PC-9 (cell line): ENCODE measurements at regions not wholly inside any gene's neighbourhood (a gene's known extent, or its start where the extent isn't known, plus 50 kb on each side); places are given as distances from the start of the nearest gene placed in this dataset.

Source experiments
- BruUV-seq: library from RNA; stranded (reverse); fragments of 400-500 nt; replicated peaks from 2 replicates; lab custom pipeline; 2021; lab: Mats Ljungman, UMichigan
- CTCF ChIA-PET: fragments of 300-600 bp; sonication (Branson Sonifier 250); formaldehyde crosslinking; loops from one replicate; lab custom pipeline; 2022; ENCODE audit warnings: antibody characterized with exemption; lab: Charles Lee
- POLR2A ChIA-PET: fragments of 300-600 bp; sonication (Branson Sonifier 250); formaldehyde crosslinking; loops from one replicate; lab custom pipeline; 2022; ENCODE audit warnings: antibody characterized with exemption; ENCODE audit not compliant: unreplicated experiment; lab: Charles Lee
- DNase-seq, 2 experiments: peaks; one replicate each; pipeline versions ENCODE4 v3.0.0 to v3.0.0-alpha.2; 2015 to 2022; ENCODE audit warnings: mixed read lengths in 1 of 2
- H2AFZ ChIP-seq: fragments of 200-600 bp; sonication (generic); 2 replicates; pipeline ENCODE4 v1.8.1; 2017; ENCODE audit warnings: antibody characterized with exemption
- H3F3A ChIP-seq: fragments of 200-600 bp; sonication (generic); 2 replicates; pipeline ENCODE4 v1.8.1; 2017; ENCODE audit warnings: antibody characterized with exemption, mild to moderate bottlenecking, low read depth; ENCODE audit not compliant: insufficient read depth
- H3K27ac ChIP-seq: fragments of 200-600 bp; sonication (generic); 2 replicates; pipeline ENCODE4 v1.6.1; 2016; ENCODE audit warnings: mixed run types
- H3K27me3 ChIP-seq: fragments of 200-600 bp; sonication (generic); 2 replicates; pipeline ENCODE4 v1.6.1; 2016; ENCODE audit warnings: low read depth, mixed run types; ENCODE audit not compliant: insufficient read depth
- H3K36me3 ChIP-seq: fragments of 200-600 bp; sonication (generic); 2 replicates; pipeline ENCODE4 v1.6.1; 2016; ENCODE audit warnings: low read depth, mixed run types
- H3K4me1 ChIP-seq: fragments of 200-600 bp; sonication (generic); replicated peaks from 2 replicates; pipeline ENCODE4 v1.6.1; 2016; ENCODE audit warnings: mixed run types; ENCODE audit not compliant: insufficient read depth
- H3K4me2 ChIP-seq: fragments of 200-600 bp; sonication (generic); 2 replicates; pipeline ENCODE4 v1.6.1; 2017; ENCODE audit warnings: mixed run types
- H3K4me3 ChIP-seq: fragments of 200-600 bp; sonication (generic); 2 replicates; pipeline ENCODE4 v1.6.1; 2016; ENCODE audit warnings: mixed run types
- H3K79me2 ChIP-seq: fragments of 200-600 bp; sonication (generic); 2 replicates; pipeline ENCODE4 v1.6.1; 2017; ENCODE audit warnings: low read depth, mixed run types
- H3K9me2 ChIP-seq: fragments of 200-600 bp; sonication (generic); 2 replicates; pipeline ENCODE4 v1.8.1; 2017; ENCODE audit warnings: mild to moderate bottlenecking; ENCODE audit not compliant: insufficient read depth
- H3K9me3 ChIP-seq: fragments of 200-600 bp; sonication (generic); 2 replicates; pipeline ENCODE4 v1.8.1; 2016; ENCODE audit warnings: low read depth; ENCODE audit not compliant: insufficient read depth
- H4K20me1 ChIP-seq: fragments of 200-600 bp; sonication (generic); 2 replicates; pipeline ENCODE4 v1.8.1; 2017; ENCODE audit not compliant: insufficient read depth
- CTCF ChIP-seq: fragments of 200-600 bp; sonication (generic); conservative IDR thresholded peaks from 2 replicates; pipeline ENCODE4 v1.6.1; 2017; ENCODE audit warnings: mixed run types, antibody characterized with exemption, mild to moderate bottlenecking, moderate library complexity
- EZH2 ChIP-seq: fragments of 200-600 bp; sonication (generic); IDR thresholded peaks from 2 replicates; pipeline ENCODE4 v1.8.0; 2017; ENCODE audit warnings: antibody characterized with exemption, low read depth
- intact Hi-C: fragments of 100-400 bp; cut with micrococcal nuclease; formaldehyde crosslinking; loops from one replicate; pipeline ENCODE4 v1.10.0; 2022; ENCODE audit not compliant: unreplicated experiment

- TF ChIP-seq CTCF (no peak), EZH2 (no peak)
- Histone ChIP-seq H3K4me3 (no peak overlapping the region), H3K9me3 (no peaks in the 10 kb centered on the region), H3K27ac (no peak overlapping the region), H3K4me1 (no peaks in the 10 kb centered on the region), H3K79me2 (no peaks in the 10 kb centered on the region), H4K20me1 (no peaks in the 10 kb centered on the region), H3F3A (no peaks in the 10 kb centered on the region), H3K27me3 (no peaks in the 10 kb centered on the region), H3K9me2 (no peaks in the 10 kb centered on the region), H3K36me3 (no peaks in the 10 kb centered on the region), H3K4me2 (no peak overlapping the region), H2AFZ (no peak overlapping the region)
- no TSS peak for BruUV-seq
- POLR2A ChIA-PET = no interaction called here
- intact Hi-C loops = no loop called here
- DNase-seq = no peak
- CTCF ChIA-PET = no interaction called here
Measured at GRCh38 chr13:54705738-54706137, 1677.1 kb downstream of the OLFM4 start.

GRCh38 chr13:54706336-54706735, 1677.7 kb downstream of the OLFM4 start:
- no peak for TF ChIP-seq CTCF
- TF ChIP-seq EZH2 = no peak
- H3K4me2 ChIP-seq = no peak overlapping the region
- H3K27me3 ChIP-seq = no peaks in the 10 kb centered on the region
- H3K4me1 ChIP-seq = no peaks in the 10 kb centered on the region
- H4K20me1 ChIP-seq = no peaks in the 10 kb centered on the region
- H3K4me3 ChIP-seq = no peak overlapping the region
- no peak overlapping the region for H2AFZ ChIP-seq
- ChIA-PET CTCF (no interaction called here), POLR2A (no interaction called here)
- intact Hi-C loops = no loop called here
- no peak overlapping the region for H3K27ac ChIP-seq
- H3K36me3 ChIP-seq = no peaks in the 10 kb centered on the region
- no peaks in the 10 kb centered on the region for H3K79me2 ChIP-seq
- H3F3A ChIP-seq = no peaks in the 10 kb centered on the region
- DNase-seq = no peak
- no TSS peak for BruUV-seq
- no peaks in the 10 kb centered on the region for H3K9me2 ChIP-seq
- H3K9me3 ChIP-seq = no peaks in the 10 kb centered on the region

GRCh38 chr13:54709546-54709945, 1680.9 kb downstream of the OLFM4 start:
- Histone ChIP-seq H3K79me2 (no peaks in the 10 kb centered on the region), H3F3A (no peaks in the 10 kb centered on the region), H3K4me1 (no peaks in the 10 kb centered on the region), H3K27me3 (no peaks in the 10 kb centered on the region), H3K4me3 (no peak overlapping the region), H3K9me2 (no peaks in the 10 kb centered on the region), H3K9me3 (no peaks in the 10 kb centered on the region), H2AFZ (no peak overlapping the region), H3K36me3 (no peaks in the 10 kb centered on the region), H3K27ac (no peak overlapping the region), H3K4me2 (no peak overlapping the region), H4K20me1 (no peaks in the 10 kb centered on the region)
- no TSS peak for BruUV-seq
- ChIA-PET POLR2A (no interaction called here), CTCF (no interaction called here)
- TF ChIP-seq CTCF (no peak), EZH2 (no peak)
- intact Hi-C loops = no loop called here
- no peak for DNase-seq
